H1 (cell line): ENCODE measurements at regions not wholly inside any gene's neighbourhood (a gene's known extent, or its start where the extent isn't known, plus 50 kb on each side); places are given as distances from the start of the nearest gene placed in this dataset.

Experiments used
- CTCF ChIA-PET: fragments of 300-600 bp; sonication (Branson Sonifier 250); formaldehyde crosslinking; loops from one replicate; lab custom pipeline; 2021; ENCODE audit not compliant: partially characterized antibody; lab: Charles Lee
- POLR2A ChIA-PET: fragments of 300-600 bp; sonication (Branson Sonifier 250); formaldehyde crosslinking; loops from one replicate; lab custom pipeline; 2021; ENCODE audit warnings: inconsistent platforms; ENCODE audit not compliant: partially characterized antibody; lab: Charles Lee
- DNase-seq, 2 experiments: peaks; one replicate each; pipeline versions ENCODE4 v3.0.0 to v3.0.0-alpha.2; 2010 to 2022; ENCODE audit warnings: low spot score in 2 of 2, low read depth in 1 of 2, mixed read lengths in 1 of 2
- FAIRE-seq: peaks from 2 replicates; lab custom pipeline; 2011; peaks lifted over from hg19 to GRCh38; lab: Jason Lieb, UNC
- H2AFZ ChIP-seq: 2 replicates; pipeline ENCODE4 v1.8.1; 2012; ENCODE audit warnings: low read length, inconsistent platforms
- H2AK5ac ChIP-seq: 2 replicates; pipeline ENCODE4 v1.6.1; 2013; ENCODE audit warnings: low read depth, low read length
- H2BK120ac ChIP-seq: replicated peaks from 2 replicates; pipeline ENCODE3; 2013; ENCODE audit warnings: low read depth, low read length, inconsistent platforms
- H2BK12ac ChIP-seq: 2 replicates; pipeline ENCODE4 v1.6.1; 2013; ENCODE audit warnings: low read depth, low read length
- H2BK15ac ChIP-seq: 2 replicates; pipeline ENCODE4 v1.6.1; 2013; ENCODE audit warnings: low read length
- H2BK20ac ChIP-seq: 2 replicates; pipeline ENCODE4 v1.6.1; 2013; ENCODE audit warnings: low read length
- H2BK5ac ChIP-seq: 2 replicates; pipeline ENCODE4 v1.6.1; 2013; ENCODE audit warnings: low read depth, low read length
- H3K14ac ChIP-seq: 2 replicates; pipeline ENCODE4 v1.6.1; 2013; ENCODE audit warnings: inconsistent platforms; ENCODE audit not compliant: insufficient read length
- H3K18ac ChIP-seq: 2 replicates; pipeline ENCODE4 v1.6.1; 2013; ENCODE audit warnings: low read length; ENCODE audit errors: extremely low read depth
- H3K23ac ChIP-seq: 2 replicates; pipeline ENCODE4 v1.6.1; 2013; ENCODE audit warnings: inconsistent platforms; ENCODE audit not compliant: insufficient read length
- H3K23me2 ChIP-seq: 2 replicates; pipeline ENCODE4 v1.6.1; 2013; ENCODE audit warnings: low read depth, low read length
- H3K27ac ChIP-seq: 2 replicates; pipeline ENCODE4 v1.6.1; 2011; ENCODE audit warnings: low read depth, low read length, inconsistent platforms
- H3K27me3 ChIP-seq, 4 experiments: replicated peaks in 1 of 4; 1 replicate in 1 of 4; 2 replicates in 3 of 4; pipeline versions ENCODE4 v1.6.1 to v1.8.1; 2011 to 2013; ENCODE audit warnings: low read length in 3 of 4, mild to moderate bottlenecking in 3 of 4, inconsistent platforms in 2 of 4, mixed read lengths in 2 of 4, moderate library complexity in 1 of 4; ENCODE audit not compliant: control insufficient read depth in 3 of 4, insufficient read depth in 3 of 4; ENCODE audit errors: extremely low read depth in 1 of 4
- H3K36me3 ChIP-seq, 4 experiments: 2 replicates each; pipeline versions ENCODE4 v1.6.1 to v1.8.1; 2011 to 2013; ENCODE audit warnings: mild to moderate bottlenecking in 4 of 4, low read length in 3 of 4, moderate library complexity in 2 of 4, control low read depth in 1 of 4, inconsistent platforms in 1 of 4; ENCODE audit not compliant: insufficient read depth in 4 of 4, control insufficient read depth in 2 of 4
- H3K4ac ChIP-seq: replicated peaks from 2 replicates; pipeline ENCODE3; 2013; ENCODE audit warnings: low read length, low read depth, mixed read lengths, inconsistent platforms; ENCODE audit not compliant: insufficient read length
- H3K4me1 ChIP-seq, 4 experiments: replicated peaks in 1 of 4; 1 replicate in 1 of 4; 2 replicates in 3 of 4; pipeline versions ENCODE4 v1.6.1 to v1.8.1; 2011 to 2013; ENCODE audit warnings: low read length in 3 of 4, inconsistent platforms in 2 of 4, mixed read lengths in 1 of 4; ENCODE audit not compliant: insufficient read depth in 4 of 4, control insufficient read depth in 3 of 4
- H3K4me2 ChIP-seq, 2 experiments: 2 replicates each; pipeline versions ENCODE4 v1.6.1 to v1.8.1; 2011 to 2013; ENCODE audit warnings: low read depth in 2 of 2, low read length in 2 of 2, control low read depth in 1 of 2, inconsistent platforms in 1 of 2, mild to moderate bottlenecking in 1 of 2; ENCODE audit not compliant: insufficient read depth in 1 of 2
- H3K4me3 ChIP-seq, 4 experiments: fragments of 200-600, 300-600 bp in 1 of 4; sonication (generic), shearing (Covaris generic), sonication (Bioruptor Twin) in 1 of 4; 2 replicates each; pipeline versions ENCODE4 v1.5.1 to v1.8.1; 2011 to 2016; ENCODE audit warnings: low read length in 4 of 4, low read depth in 3 of 4, control low read depth in 2 of 4, inconsistent platforms in 2 of 4, mild to moderate bottlenecking in 2 of 4, mixed read lengths in 1 of 4, moderate library complexity in 1 of 4; ENCODE audit not compliant: insufficient read depth in 2 of 4; ENCODE audit errors: extremely low read depth in 1 of 4
- H3K56ac ChIP-seq: replicated peaks from 2 replicates; pipeline ENCODE3; 2013; ENCODE audit warnings: low read depth, mild to moderate bottlenecking, mixed read lengths, low read length, inconsistent platforms; ENCODE audit not compliant: insufficient read length
- H3K79me1 ChIP-seq: 2 replicates; pipeline ENCODE4 v1.6.1; 2013; ENCODE audit warnings: low read depth, low read length, control low read depth
- H3K79me2 ChIP-seq, 2 experiments: 2 replicates each; pipeline versions ENCODE4 v1.6.1 to v1.8.1; 2012 to 2013; ENCODE audit warnings: low read length in 2 of 2, mild to moderate bottlenecking in 2 of 2, inconsistent platforms in 1 of 2; ENCODE audit not compliant: insufficient read depth in 2 of 2, control insufficient read depth in 1 of 2
- H3K9ac ChIP-seq, 4 experiments: replicated peaks in 1 of 4; 1 replicate in 1 of 4; 2 replicates in 3 of 4; pipeline versions ENCODE4 v1.6.1 to v1.8.1; 2011 to 2013; ENCODE audit warnings: low read depth in 3 of 4, low read length in 3 of 4, control low read depth in 2 of 4, mild to moderate bottlenecking in 2 of 4, moderate library complexity in 2 of 4, inconsistent platforms in 1 of 4; ENCODE audit errors: extremely low read depth in 1 of 4
- H3K9me3 ChIP-seq, 2 experiments: 2 replicates each; pipeline versions ENCODE4 v1.6.1 to v1.8.1; 2012 to 2013; ENCODE audit warnings: mild to moderate bottlenecking in 2 of 2, moderate library complexity in 2 of 2, control low read depth in 1 of 2, inconsistent platforms in 1 of 2, low read depth in 1 of 2, low read length in 1 of 2, mixed read lengths in 1 of 2; ENCODE audit not compliant: insufficient read depth in 2 of 2
- H4K20me1 ChIP-seq, 2 experiments: replicated peaks in 1 of 2; 2 replicates each; pipeline versions ENCODE3 to v1.8.1; 2011 to 2013; ENCODE audit warnings: inconsistent platforms in 2 of 2, low read length in 2 of 2, mild to moderate bottlenecking in 1 of 2; ENCODE audit not compliant: insufficient read depth in 2 of 2, control insufficient read depth in 1 of 2
- H4K5ac ChIP-seq: 2 replicates; pipeline ENCODE4 v1.6.1; 2013; ENCODE audit warnings: low read length, low read depth, mixed read lengths, inconsistent platforms; ENCODE audit not compliant: insufficient read length
- H4K8ac ChIP-seq: 2 replicates; pipeline ENCODE4 v1.8.0; 2013; ENCODE audit warnings: mild to moderate bottlenecking, moderate library complexity, low read length, inconsistent platforms; ENCODE audit not compliant: insufficient read depth; ENCODE audit errors: extremely low read depth
- H4K91ac ChIP-seq: replicated peaks from 2 replicates; pipeline ENCODE3; 2013; ENCODE audit warnings: low read length, mixed read lengths, inconsistent platforms; ENCODE audit not compliant: insufficient read length
- ASH2L ChIP-seq: fragments of 200-600, 300-600 bp; sonication (generic); IDR thresholded peaks from one replicate; pipeline ENCODE4 v1.7.1; 2017; ENCODE audit warnings: low read length
- BRCA1 ChIP-seq: IDR thresholded peaks from 2 replicates; pipeline ENCODE4 v1.6.1; 2012; ENCODE audit warnings: low read depth, low read length, improper control_type of control experiment
- KDM1A ChIP-seq: fragments of 200-600, 300-600 bp; sonication (generic); IDR thresholded peaks from 2 replicates; pipeline ENCODE4 v1.7.1; 2016; ENCODE audit warnings: mild to moderate bottlenecking, low read length, borderline replicate concordance
- KDM4A ChIP-seq: IDR thresholded peaks from one replicate; pipeline ENCODE4 v1.7.1; 2012; ENCODE audit warnings: low read depth, mild to moderate bottlenecking, moderate library complexity, low read length, inconsistent platforms; ENCODE audit not compliant: severe bottlenecking
- MAFK ChIP-seq: IDR thresholded peaks from 2 replicates; pipeline ENCODE4 v1.6.1; 2012; ENCODE audit warnings: low read depth, mild to moderate bottlenecking, improper control_type of control experiment, low read length
- RAD21 ChIP-seq, 2 experiments: IDR thresholded peaks in 1 of 2; conservative IDR thresholded peaks in 1 of 2; 2 replicates each; pipeline ENCODE4 v1.6.1; 2011; ENCODE audit warnings: low read depth in 2 of 2, low read length in 2 of 2, improper control_type of control experiment in 1 of 2, inconsistent platforms in 1 of 2, mild to moderate bottlenecking in 1 of 2, moderate library complexity in 1 of 2
- SP4 ChIP-seq: IDR thresholded peaks from 2 replicates; pipeline ENCODE4 v1.6.1; 2012; ENCODE audit warnings: low read length, inconsistent platforms
- TEAD4 ChIP-seq: IDR thresholded peaks from 2 replicates; pipeline ENCODE4 v1.6.1; 2012; ENCODE audit warnings: low read depth, low read length, inconsistent platforms, mixed read lengths
- ZNF274 ChIP-seq: IDR thresholded peaks from 2 replicates; pipeline ENCODE4 v1.7.0; 2012; ENCODE audit warnings: low read length, borderline replicate concordance; ENCODE audit errors: extremely low read depth
- WGBS, 2 experiments: shearing (Covaris generic) in 1 of 2; methylation state at CpG; one replicate each; pipeline versions ENCODE4 v1.1.6 to v1.1.7; 2013 to 2015; ENCODE audit warnings: low lambda C conversion rate in 2 of 2, mixed read lengths in 2 of 2, inconsistent platforms in 1 of 2, low coverage in 1 of 2, missing lambda C conversion rate in 1 of 2; ENCODE audit not compliant: insufficient replicate concordance in 2 of 2, insufficient coverage in 1 of 2, insufficient read length in 1 of 2; ENCODE audit errors: extremely low coverage in 1 of 2, missing lambda C conversion rate in 1 of 2; 5-methylcytosine and 5-hydroxymethylcytosine counted together
- TF ChIP-seq, protein P1 (sequence below): IDR thresholded peaks from 2 replicates; pipeline ENCODE4 v1.6.1; 2012; ENCODE audit warnings: inconsistent platforms

DNA sequence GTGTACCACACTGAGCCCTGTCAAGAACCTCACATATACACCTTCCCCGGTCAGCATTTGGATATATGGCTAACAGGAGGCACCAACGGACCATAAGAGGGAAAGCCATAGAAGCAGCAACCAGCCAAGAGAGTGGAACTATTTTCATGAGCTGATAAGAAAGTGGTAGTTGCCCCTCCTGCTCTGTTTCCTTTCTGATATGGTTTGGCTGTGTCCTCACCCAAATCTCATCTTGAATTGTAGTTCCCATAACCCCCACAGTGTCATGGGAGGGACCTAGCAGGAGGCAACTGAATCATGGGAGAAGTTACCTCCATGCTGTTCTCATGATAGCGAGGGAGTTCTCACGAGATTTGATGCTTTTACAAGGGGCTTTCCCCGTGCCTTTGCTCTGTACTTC is 366.1 kb upstream of the DAB1 start (continued):
- TF ChIP-seq KDM4A, result no peak

DNA sequence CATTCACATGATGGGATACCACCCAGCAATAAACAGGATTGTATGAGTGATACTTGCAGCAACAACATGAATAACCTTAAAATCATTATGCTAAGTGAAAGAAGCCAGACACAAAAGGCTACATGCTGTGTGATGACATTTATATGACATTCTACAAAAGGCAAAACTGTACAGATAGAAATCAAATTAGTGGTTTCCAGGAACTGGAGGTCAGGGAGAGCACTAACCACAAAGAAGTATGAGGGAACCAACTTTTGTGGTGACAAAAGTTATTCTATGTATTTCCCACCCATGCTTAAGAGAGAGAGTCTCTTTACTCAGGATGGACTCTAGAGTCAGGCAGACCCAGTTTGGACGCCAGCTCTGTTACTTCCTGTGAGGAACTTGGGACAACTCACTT is 364.5 kb upstream of the DAB1 start:
- Histone ChIP-seq H3K4me3 (no peak overlapping the region), H3K27me3 (no peaks in the 10 kb centered on the region), H4K20me1 (no peaks in the 10 kb centered on the region), H4K91ac (no peak overlapping the region), H2BK20ac (no peak overlapping the region), H3K23ac (no peak overlapping the region), H4K5ac (no peak overlapping the region), H3K18ac (no peak overlapping the region), H3K79me2 (no peaks in the 10 kb centered on the region), H3K4me2 (no peak overlapping the region), H2BK15ac (no peak overlapping the region), H4K8ac (no peak overlapping the region), H3K79me1 (no peaks in the 10 kb centered on the region), H3K4ac (no peak overlapping the region), H2BK5ac (no peak overlapping the region), H3K56ac (no peak overlapping the region), H2BK120ac (no peak overlapping the region), H2AK5ac (no peak overlapping the region), H2AFZ (no peak overlapping the region), H2BK12ac (no peak overlapping the region), H3K9ac (no peak overlapping the region), H3K14ac (no peak overlapping the region), H3K27ac (no peak overlapping the region), H3K4me1 (no peaks in the 10 kb centered on the region; a peak in 1 of 7 replicates), H3K36me3 (no peaks in the 10 kb centered on the region), H3K9me3 (no peaks in the 10 kb centered on the region), H3K23me2 (no peaks in the 10 kb centered on the region)
- TF ChIP-seq KDM1A, result no peak
- TF ChIP-seq BRCA1, result no peak
- TF ChIP-seq ZNF274, result no peak
- no peak for TF ChIP-seq RAD21 (IDR thresholded peaks at IDR 0.05 in 1 of 2, conservative IDR thresholded peaks at IDR 0.05 in 1 of 2; ENCODE audit: low read depth in 2 of 2, low read length in 2 of 2)
- no peak for TF ChIP-seq TEAD4
- TF ChIP-seq ASH2L, result no peak
- TF ChIP-seq, protein P1, sequence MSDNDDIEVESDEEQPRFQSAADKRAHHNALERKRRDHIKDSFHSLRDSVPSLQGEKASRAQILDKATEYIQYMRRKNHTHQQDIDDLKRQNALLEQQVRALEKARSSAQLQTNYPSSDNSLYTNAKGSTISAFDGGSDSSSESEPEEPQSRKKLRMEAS, result no peak
- TF ChIP-seq SP4, result no peak
- TF ChIP-seq MAFK, result no peak
- WGBS, 2 experiments, result 90% methylated on average over 1 of the region's 1 CpG; no CpG with 5 or more reads in 1 of the 2 experiments
- DNase-seq, result no peak
- ChIA-PET CTCF (no interaction called here), POLR2A (no interaction called here)
- no peak for FAIRE-seq
